ENCODE measurements at regions not wholly inside any gene's neighbourhood (a gene's known extent, or its start where the extent isn't known, plus 50 kb on each side); places are given as distances from the start of the nearest gene placed in this dataset.

GRCh38 chr3:182067423-182067822, 355.7 kb downstream of the SOX2 start:
- DNase-seq (ENCODE audit: low read depth): no peak

- DNase-seq (ENCODE audit: low read depth): no peak
Measured at GRCh38 chr3:182078316-182078715, 366.6 kb downstream of the SOX2 start.

GRCh38 chr3:182078929-182079328, 367.2 kb downstream of the SOX2 start:
- no peak for DNase-seq (ENCODE audit: low read depth)

GRCh38 chr3:182081096-182081495, 369.4 kb downstream of the SOX2 start:
- no peak for DNase-seq (ENCODE audit: low read depth)

- no peak for DNase-seq (ENCODE audit: low read depth)
Measured at GRCh38 chr3:182083112-182083511, 371.4 kb downstream of the SOX2 start.

GRCh38 chr3:182092662-182093262, 381.0 kb downstream of the SOX2 start:
- DNase-seq (ENCODE audit: low read depth): no peak

GRCh38 chr3:182094321-182094720, 382.6 kb downstream of the SOX2 start:
- DNase-seq (ENCODE audit: low read depth): no peak

GRCh38 chr3:182104881-182105280, 393.2 kb downstream of the SOX2 start:
- DNase-seq (ENCODE audit: low read depth): no peak

GRCh38 chr3:182105875-182106274, 394.1 kb downstream of the SOX2 start:
- no peak for DNase-seq (ENCODE audit: low read depth)

GRCh38 chr3:182108371-182108770, 396.6 kb downstream of the SOX2 start:
- no peak for DNase-seq (ENCODE audit: low read depth)

GRCh38 chr3:182111967-182112366, 400.2 kb downstream of the SOX2 start:
- no peak for DNase-seq (ENCODE audit: low read depth)

- no peak for DNase-seq (ENCODE audit: low read depth)
Measured at GRCh38 chr3:182115328-182116015, 403.7 kb downstream of the SOX2 start.

- no peak for DNase-seq (ENCODE audit: low read depth)
Measured at GRCh38 chr3:182116386-182116785, 404.7 kb downstream of the SOX2 start.

GRCh38 chr3:182117131-182117530, 405.4 kb downstream of the SOX2 start:
- no peak for DNase-seq (ENCODE audit: low read depth)

GRCh38 chr3:182117583-182117982, 405.9 kb downstream of the SOX2 start:
- no peak for DNase-seq (ENCODE audit: low read depth)

- no peak for DNase-seq (ENCODE audit: low read depth)
Measured at GRCh38 chr3:182118066-182118465, 406.3 kb downstream of the SOX2 start.

GRCh38 chr3:182121401-182121800, 409.7 kb downstream of the SOX2 start:
- no peak for DNase-seq (ENCODE audit: low read depth)

GRCh38 chr3:182122779-182123178, 411.1 kb downstream of the SOX2 start:
- DNase-seq (ENCODE audit: low read depth): no peak

- no peak for DNase-seq (ENCODE audit: low read depth)
Measured at GRCh38 chr3:182124187-182124586, 412.5 kb downstream of the SOX2 start.

GRCh38 chr3:182124716-182125115, 413.0 kb downstream of the SOX2 start:
- DNase-seq (ENCODE audit: low read depth): no peak

- DNase-seq (ENCODE audit: low read depth): no peak
Measured at GRCh38 chr3:182129740-182130139, 418.0 kb downstream of the SOX2 start.

GRCh38 chr3:182133752-182134151, 422.0 kb downstream of the SOX2 start:
- DNase-seq (ENCODE audit: low read depth): no peak

- DNase-seq (ENCODE audit: low read depth): no peak
Measured at GRCh38 chr3:182135056-182135455, 423.3 kb downstream of the SOX2 start.
